Breast epithelium (tissue), 3 donors: ENCODE measurements at regions not wholly inside any gene's neighbourhood (a gene's known extent, or its start where the extent isn't known, plus 50 kb on each side); places are given as distances from the start of the nearest gene placed in this dataset.

Experiments used
- POLR2A ChIP-seq: fragments of 450-650 bp; IDR thresholded peaks from one replicate; pipeline ENCODE4 v1.6.1; 2016; ENCODE audit warnings: antibody characterized with exemption, mild to moderate bottlenecking, moderate library complexity
- TF ChIP-seq, protein P1 (sequence below), 3 donors: fragments of 450-650 bp; IDR thresholded peaks; one replicate each; pipeline ENCODE4 v1.5.1; 2016 to 2017; ENCODE audit warnings: antibody characterized with exemption in 3 of 3, mild to moderate bottlenecking in 3 of 3, moderate library complexity in 3 of 3

DNA sequence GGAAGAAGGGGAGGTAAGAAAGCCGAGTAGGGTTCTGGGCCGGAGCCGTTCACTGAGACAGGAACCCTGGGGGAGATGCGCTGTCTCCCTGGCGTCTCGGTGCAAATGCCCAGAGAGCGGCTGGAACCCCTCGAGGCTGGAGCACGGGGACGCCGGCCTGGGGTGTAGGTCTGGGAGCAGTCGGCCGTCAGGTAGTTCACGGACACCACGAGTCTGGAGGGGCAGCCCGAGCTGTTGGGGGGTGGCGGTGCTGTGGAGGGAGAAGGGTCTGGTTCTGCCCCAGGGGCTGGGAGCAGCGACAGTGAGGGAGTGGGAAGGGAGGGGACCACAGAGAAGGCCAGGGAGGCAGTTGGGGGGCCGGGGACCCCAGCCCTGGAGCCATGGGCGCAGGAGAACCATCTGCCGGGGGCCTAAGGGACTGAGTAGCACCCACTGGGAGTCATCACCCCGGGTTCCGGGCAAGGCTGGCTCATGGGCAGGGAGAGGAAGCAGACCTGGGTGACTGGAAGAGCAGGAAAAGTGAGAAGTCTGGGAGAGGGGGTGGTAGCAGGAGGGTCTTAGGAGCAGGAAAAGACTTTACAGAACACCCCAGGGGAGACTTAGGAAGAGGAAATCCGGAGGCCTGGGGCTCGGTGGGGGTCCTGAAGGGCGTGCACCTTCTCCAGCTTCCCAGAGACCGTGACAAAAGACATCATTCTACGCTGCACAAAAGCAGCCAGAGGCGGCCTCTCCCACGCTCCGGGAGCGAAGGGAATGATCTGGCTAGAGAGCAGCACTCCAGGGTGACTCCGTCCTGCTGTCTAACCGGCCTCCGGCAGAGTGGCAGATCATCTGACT is 173.1 kb upstream of the SOX1 start:
- TF ChIP-seq POLR2A = no peak
- TF ChIP-seq, protein P1, sequence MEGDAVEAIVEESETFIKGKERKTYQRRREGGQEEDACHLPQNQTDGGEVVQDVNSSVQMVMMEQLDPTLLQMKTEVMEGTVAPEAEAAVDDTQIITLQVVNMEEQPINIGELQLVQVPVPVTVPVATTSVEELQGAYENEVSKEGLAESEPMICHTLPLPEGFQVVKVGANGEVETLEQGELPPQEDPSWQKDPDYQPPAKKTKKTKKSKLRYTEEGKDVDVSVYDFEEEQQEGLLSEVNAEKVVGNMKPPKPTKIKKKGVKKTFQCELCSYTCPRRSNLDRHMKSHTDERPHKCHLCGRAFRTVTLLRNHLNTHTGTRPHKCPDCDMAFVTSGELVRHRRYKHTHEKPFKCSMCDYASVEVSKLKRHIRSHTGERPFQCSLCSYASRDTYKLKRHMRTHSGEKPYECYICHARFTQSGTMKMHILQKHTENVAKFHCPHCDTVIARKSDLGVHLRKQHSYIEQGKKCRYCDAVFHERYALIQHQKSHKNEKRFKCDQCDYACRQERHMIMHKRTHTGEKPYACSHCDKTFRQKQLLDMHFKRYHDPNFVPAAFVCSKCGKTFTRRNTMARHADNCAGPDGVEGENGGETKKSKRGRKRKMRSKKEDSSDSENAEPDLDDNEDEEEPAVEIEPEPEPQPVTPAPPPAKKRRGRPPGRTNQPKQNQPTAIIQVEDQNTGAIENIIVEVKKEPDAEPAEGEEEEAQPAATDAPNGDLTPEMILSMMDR (IDR thresholded peaks at IDR 0.05) = no peak
